CD4-positive, alpha-beta T cell treated with Interleukin-4 for 4 hours (primary cell): ENCODE measurements at regions not wholly inside any gene's neighbourhood (a gene's known extent, or its start where the extent isn't known, plus 50 kb on each side); places are given as distances from the start of the nearest gene placed in this dataset.
"Not testable (repeated sequence)": the region's sequence is repeated elsewhere in the genome, so short reads cannot be mapped to it uniquely, and the experiment has no call there.

Source experiments
- DNase-seq: peaks from one replicate; pipeline ENCODE4 v3.0.0-alpha.2; 2020

DNA sequence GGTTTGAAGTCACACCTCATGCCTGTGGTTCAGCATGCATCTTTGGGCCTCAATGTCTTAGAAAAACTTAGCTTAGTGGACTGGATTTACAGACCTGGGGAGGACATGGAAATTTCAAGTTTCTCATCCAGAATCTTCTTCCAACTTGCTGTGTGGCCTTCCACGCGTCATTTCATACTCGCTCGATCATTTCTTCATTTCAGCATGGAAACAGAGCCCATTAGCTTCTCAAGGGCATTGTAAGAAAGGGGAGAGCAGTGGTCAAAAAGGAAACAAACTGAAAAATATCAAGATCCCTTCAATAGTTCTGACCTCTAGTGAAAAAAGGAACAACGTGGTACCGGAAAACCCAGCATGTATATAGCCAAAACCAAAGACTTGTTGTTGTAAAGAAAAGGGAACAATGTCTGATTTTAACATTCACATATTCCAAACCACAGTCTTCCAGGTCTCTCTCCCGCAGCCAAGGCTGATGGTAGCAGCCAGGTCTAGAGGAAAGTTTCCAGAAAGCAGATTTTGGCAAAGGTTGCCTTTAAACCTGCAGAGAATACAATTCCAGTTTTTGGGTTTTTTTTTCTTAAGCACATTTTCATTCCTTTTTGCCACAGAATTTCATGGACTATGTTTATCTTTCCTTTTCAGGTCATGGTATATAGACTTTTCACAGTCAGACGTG, 97.0 kb upstream of the CDC42BPA start:
- no peak for DNase-seq

- no peak for DNase-seq
These were observed 92.8 kb upstream of the CDC42BPA start for GRCh38 chr1:227411066-227411465.

GRCh38 chr1:227406332-227406731, 88.0 kb upstream of the CDC42BPA start:
- DNase-seq = not testable (repeated sequence)

- no peak for DNase-seq
These were observed 85.2 kb upstream of the CDC42BPA start for GRCh38 chr1:227403535-227403934.

DNA sequence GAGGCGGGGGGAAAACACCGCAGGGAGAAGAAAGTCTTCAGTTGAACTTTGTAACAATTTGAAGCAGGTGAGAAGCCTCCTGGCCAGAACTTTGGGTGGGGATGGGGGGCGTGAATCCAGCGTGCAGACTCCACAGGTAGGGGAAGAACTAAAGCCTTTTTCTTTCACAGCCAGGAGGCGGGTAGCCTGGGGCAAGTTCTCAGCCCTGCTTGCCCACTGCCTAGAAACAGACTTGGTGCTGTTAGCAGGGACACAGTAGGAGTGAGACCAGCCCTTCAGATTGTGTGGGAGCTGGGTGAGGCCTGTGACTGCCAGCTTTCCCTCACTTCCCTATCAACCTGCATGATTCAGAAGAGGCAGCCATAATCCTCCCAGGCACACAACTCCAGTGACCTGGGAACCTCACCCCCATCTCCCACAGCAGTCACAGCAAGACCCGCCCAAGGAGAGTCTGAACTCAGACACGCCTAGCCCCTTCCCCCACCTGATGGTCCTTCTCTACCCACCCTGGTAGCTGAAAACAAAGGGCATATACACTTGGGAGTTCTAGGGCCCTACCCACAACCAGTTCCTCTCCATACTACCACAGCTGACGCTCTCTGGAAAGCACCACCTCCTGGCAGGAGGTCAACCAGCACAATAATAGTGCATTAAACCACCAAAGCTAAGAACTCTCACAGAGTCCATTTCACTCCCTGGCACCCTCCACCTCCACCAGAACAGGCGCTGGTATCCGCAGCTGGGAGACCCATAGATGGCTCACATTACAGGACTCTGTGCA, 83.5 kb upstream of the CDC42BPA start:
- DNase-seq = no peak

DNA sequence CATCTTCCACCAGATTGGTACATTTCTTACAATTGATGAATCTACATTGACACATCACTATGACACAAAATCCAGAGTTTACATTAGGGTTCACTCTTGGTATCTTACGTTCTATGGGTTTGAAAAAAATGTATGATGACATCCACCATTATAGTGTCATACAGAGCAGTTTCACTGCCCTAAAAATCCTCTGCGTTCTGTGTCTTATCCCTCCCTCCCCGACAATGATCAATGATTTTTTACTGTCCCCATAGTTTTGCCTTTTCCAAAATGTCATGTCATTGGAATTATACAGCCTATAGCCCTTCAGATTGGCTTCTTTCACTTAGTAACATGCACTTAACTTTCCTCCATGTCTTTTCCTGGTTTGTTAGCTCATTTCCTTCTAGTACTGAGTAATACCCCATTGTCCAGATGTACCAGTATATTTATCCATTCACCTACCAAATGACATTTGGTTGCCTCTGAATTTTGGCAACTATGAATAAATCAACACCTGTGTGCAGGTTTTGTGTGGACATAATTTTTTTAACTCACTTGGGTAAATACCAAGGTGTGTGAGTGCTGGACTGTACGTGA, 80.9 kb upstream of the CDC42BPA start:
- no peak for DNase-seq

- DNase-seq = no peak
These were observed 79.2 kb upstream of the CDC42BPA start for GRCh38 chr1:227397354-227397978.

GRCh38 chr1:227396539-227397353, 78.5 kb upstream of the CDC42BPA start:
- DNase-seq = no peak

GRCh38 chr1:227395426-227396028, 77.2 kb upstream of the CDC42BPA start:
- no peak for DNase-seq

- DNase-seq = no peak
These were observed 74.9 kb upstream of the CDC42BPA start for GRCh38 chr1:227392984-227393764.

GRCh38 chr1:227391879-227392278, 73.6 kb upstream of the CDC42BPA start:
- no peak for DNase-seq

DNA sequence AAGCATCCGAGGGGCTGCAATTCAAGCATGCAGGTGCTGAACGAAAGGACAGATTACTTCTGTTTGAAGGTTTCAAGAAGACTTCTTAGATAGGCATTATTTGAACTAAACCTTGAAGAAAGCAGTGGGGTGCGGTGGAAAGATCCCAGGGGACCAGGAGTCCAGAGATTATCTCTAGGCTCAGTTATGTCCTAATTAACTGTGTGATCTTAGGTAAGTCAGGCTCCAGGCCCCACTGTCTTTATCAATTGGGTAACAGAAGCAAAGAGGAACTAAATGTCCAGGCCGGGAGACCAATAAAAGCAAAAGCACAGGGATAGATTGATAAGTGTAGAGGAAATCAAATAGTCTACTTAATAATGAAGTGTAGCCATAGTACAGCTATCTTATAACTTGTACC, 72.9 kb upstream of the CDC42BPA start:
- no peak for DNase-seq

GRCh38 chr1:227390525-227390924, 72.2 kb upstream of the CDC42BPA start:
- DNase-seq = no peak

GRCh38 chr1:227388214-227389168, 70.2 kb upstream of the CDC42BPA start:
- no peak for DNase-seq

GRCh38 chr1:227379555-227379892, 61.2 kb upstream of the CDC42BPA start:
- no peak for DNase-seq

- no peak for DNase-seq
These were observed 60.7 kb upstream of the CDC42BPA start for GRCh38 chr1:227378871-227379554.

DNA sequence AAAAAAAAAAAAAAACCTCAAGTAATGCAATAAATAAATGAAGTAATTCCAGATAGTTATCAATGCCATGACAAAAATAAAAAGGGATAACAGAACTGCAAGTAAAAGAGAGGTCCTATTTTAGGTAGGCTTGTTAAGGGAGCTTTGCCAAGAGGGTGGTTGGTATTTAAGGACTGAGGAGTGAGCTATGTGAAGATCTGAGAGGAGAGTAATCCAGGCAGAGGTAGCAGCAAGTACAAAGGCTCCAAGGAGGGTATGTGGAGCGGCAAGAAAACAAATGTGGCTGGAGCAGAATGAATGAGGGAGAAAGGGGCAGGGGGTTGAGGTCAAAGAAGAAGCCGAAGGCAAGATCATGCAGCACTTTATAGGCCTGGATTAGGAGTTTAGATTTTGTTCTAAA, 59.9 kb upstream of the CDC42BPA start:
- DNase-seq = no peak

DNA sequence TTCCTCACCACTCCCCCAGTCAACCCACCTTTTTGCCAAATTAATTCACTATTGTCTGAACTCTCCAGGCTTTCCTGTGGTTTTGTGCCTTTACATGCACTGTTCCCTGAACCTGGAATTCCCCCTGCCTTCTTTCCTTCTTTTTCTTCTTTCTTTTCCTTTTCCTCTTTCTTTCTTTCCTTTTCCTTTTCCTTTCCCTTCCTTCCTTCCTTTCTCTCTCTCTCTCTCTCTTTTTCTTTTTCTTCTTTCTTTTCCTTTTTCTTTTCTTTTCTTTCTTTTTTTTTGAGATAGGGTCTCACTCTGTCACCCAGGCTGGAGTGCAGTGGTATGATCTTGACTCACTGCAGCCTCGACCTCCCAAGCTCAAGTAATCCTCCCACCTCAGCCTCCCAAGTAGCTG, 56.6 kb upstream of the CDC42BPA start:
- no peak for DNase-seq

DNA sequence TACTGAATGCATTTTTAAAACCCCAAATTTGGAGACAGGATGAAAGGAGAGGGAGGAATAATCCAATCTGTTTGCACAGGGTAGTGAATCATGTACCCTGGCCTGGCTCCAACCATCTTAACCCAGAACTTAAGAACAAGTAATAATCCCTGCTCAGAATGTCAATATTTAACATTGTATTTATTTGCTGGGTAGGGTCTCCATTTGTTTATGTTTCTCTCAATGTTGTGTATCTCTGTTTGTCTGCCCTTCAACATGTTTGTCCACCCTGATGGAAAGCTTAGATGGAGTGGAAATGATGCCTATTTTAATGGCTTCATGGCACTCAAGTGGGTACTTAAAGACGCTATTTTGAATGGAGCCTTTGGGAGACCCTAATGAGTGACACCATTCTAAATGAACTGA, 54.4 kb upstream of the CDC42BPA start:
- no peak for DNase-seq
